ENCODE measurements at regions not wholly inside any gene's neighbourhood (a gene's known extent, or its start where the extent isn't known, plus 50 kb on each side); places are given as distances from the start of the nearest gene placed in this dataset.

- peaks cover 0 to 4% (median 0%) of the 10 kb centered on the region in 3 donors for H3K4me1 ChIP-seq
- no peaks in the 10 kb centered on the region for H3K27me3 ChIP-seq
- H3K36me3 ChIP-seq, result no peaks in the 10 kb centered on the region
- H3K4me3 ChIP-seq, result no peak overlapping the region
- no peak for TF ChIP-seq POLR2AphosphoS5 (IDR thresholded peaks at IDR 0.05)
- TF ChIP-seq POLR2A (IDR thresholded peaks at IDR 0.05), result no peak
- TF ChIP-seq CTCF (IDR thresholded peaks at IDR 0.05), result no peak
- TF ChIP-seq EP300 (IDR thresholded peaks at IDR 0.05), result no peak
- no peaks in the 10 kb centered on the region for H3K9me3 ChIP-seq
- WGBS, 2 donors (ENCODE audit: low coverage in 1 of 2), result 70 to 76% methylated on average over 3 to 6 of the region's 6 CpGs
- ATAC-seq, result no peak
- H3K27ac ChIP-seq, result no peak overlapping the region
These were observed 64.0 kb upstream of the ARHGAP5 start for GRCh38 chr14:32013083-32013482.

GRCh38 chr14:32014057-32014456 is 63.0 kb upstream of the ARHGAP5 start:
- WGBS, 2 donors (ENCODE audit: low coverage in 1 of 2), result 56% methylated on average over 1 of the region's 1 CpG; no CpG with 5 or more reads in 1 of the 2 donors
- H3K4me1 ChIP-seq, result peaks cover 0 to 10% (median 0%) of the 10 kb centered on the region in 3 donors
- ATAC-seq, result no peak
- no peaks in the 10 kb centered on the region for H3K36me3 ChIP-seq
- no peak overlapping the region for H3K4me3 ChIP-seq
- TF ChIP-seq EP300 (IDR thresholded peaks at IDR 0.05) (no peak), POLR2AphosphoS5 (IDR thresholded peaks at IDR 0.05) (no peak)
- no peaks in the 10 kb centered on the region for H3K27me3 ChIP-seq
- H3K9me3 ChIP-seq, result no peaks in the 10 kb centered on the region
- no peak overlapping the region for H3K27ac ChIP-seq

GRCh38 chr14:32014498-32014897 is 62.6 kb upstream of the ARHGAP5 start:
- no peak overlapping the region for H3K27ac ChIP-seq
- no peak for TF ChIP-seq POLR2AphosphoS5 (IDR thresholded peaks at IDR 0.05)
- no peaks in the 10 kb centered on the region for H3K27me3 ChIP-seq
- H3K36me3 ChIP-seq, result no peaks in the 10 kb centered on the region
- no peaks in the 10 kb centered on the region for H3K9me3 ChIP-seq
- H3K4me3 ChIP-seq, result no peak overlapping the region
- ATAC-seq, result no peak
- 62 to 79% methylated on average over 4 of the region's 4 CpGs for WGBS, 2 donors (ENCODE audit: low coverage in 1 of 2)
- H3K4me1 ChIP-seq, result peaks cover 0 to 13% (median 0%) of the 10 kb centered on the region in 3 donors

- H3K9me3 ChIP-seq, result no peaks in the 10 kb centered on the region
These were observed 61.9 kb upstream of the ARHGAP5 start for GRCh38 chr14:32015166-32015565.

DNA sequence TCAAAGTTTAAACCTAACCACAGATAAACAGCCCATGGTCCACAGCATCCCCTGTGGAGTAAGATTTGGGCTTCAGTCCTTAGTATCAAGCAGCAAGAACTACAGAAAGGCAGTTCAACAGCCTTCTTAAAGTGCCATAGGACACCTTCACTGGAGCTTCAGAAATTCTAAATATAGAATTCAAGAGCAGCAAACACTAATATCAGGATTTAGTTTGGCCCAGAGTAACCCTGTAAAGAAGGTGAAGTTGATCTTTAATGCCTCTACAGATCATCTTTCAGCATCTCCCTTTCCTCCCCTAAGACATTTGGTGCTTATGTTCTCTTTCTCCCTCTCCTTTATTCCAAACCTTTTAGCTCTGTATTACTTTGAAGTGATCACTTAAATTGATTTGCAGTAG is 59.5 kb upstream of the ARHGAP5 start:
- Histone ChIP-seq H3K27ac (no peak overlapping the region), H3K4me1 (peaks cover 0 to 14% (median 0%) of the 10 kb centered on the region in 3 donors), H3K27me3 (no peaks in the 10 kb centered on the region), H3K9me3 (no peaks in the 10 kb centered on the region), H3K4me3 (no peak overlapping the region), H3K36me3 (no peaks in the 10 kb centered on the region)
- ATAC-seq, result no peak
- no peak for TF ChIP-seq POLR2A (IDR thresholded peaks at IDR 0.05)
- TF ChIP-seq POLR2AphosphoS5 (IDR thresholded peaks at IDR 0.05), result no peak
- TF ChIP-seq EP300 (IDR thresholded peaks at IDR 0.05), result no peak
- no peak for TF ChIP-seq CTCF (IDR thresholded peaks at IDR 0.05)

More at GRCh38 chr14:32015166-32015565, 61.9 kb upstream of the ARHGAP5 start:
- TF ChIP-seq CTCF (IDR thresholded peaks at IDR 0.05) (no peak), POLR2AphosphoS5 (IDR thresholded peaks at IDR 0.05) (no peak), POLR2A (IDR thresholded peaks at IDR 0.05) (no peak)
- Histone ChIP-seq H3K4me3 (no peak overlapping the region), H3K27ac (no peak overlapping the region), H3K4me1 (peaks cover 0 to 13% (median 0%) of the 10 kb centered on the region in 3 donors), H3K36me3 (no peaks in the 10 kb centered on the region), H3K27me3 (no peaks in the 10 kb centered on the region)
- no peak for ATAC-seq
- 90 to 93% methylated on average over 2 to 4 of the region's 4 CpGs for WGBS, 2 donors (ENCODE audit: low coverage in 1 of 2)

- peaks cover 0 to 23% (median 2%) of the 10 kb centered on the region in 3 donors for H3K4me1 ChIP-seq
- no peaks in the 10 kb centered on the region for H3K9me3 ChIP-seq
- H3K4me3 ChIP-seq, result no peak overlapping the region
- WGBS, 2 donors (ENCODE audit: low coverage in 1 of 2), result 60 to 77% methylated on average over 3 of the region's 3 CpGs
- no peaks in the 10 kb centered on the region for H3K36me3 ChIP-seq
- peak overlapping the region in 3 of 4 donors; percentile 37 to 61 (median 51) for H3K27ac ChIP-seq
- no peak for ATAC-seq
- no peaks in the 10 kb centered on the region for H3K27me3 ChIP-seq
- no peak for TF ChIP-seq POLR2A (IDR thresholded peaks at IDR 0.05)
- no peak for TF ChIP-seq EP300 (IDR thresholded peaks at IDR 0.05)
- no peak for TF ChIP-seq CTCF (IDR thresholded peaks at IDR 0.05)
- no peak for TF ChIP-seq POLR2AphosphoS5 (IDR thresholded peaks at IDR 0.05)
These were observed 58.6 kb upstream of the ARHGAP5 start for GRCh38 chr14:32018391-32019092.

Data from gastroesophageal sphincter (tissue), 4 donors.